Prostate gland (tissue), 2 donors: ENCODE measurements at regions not wholly inside any gene's neighbourhood (a gene's known extent, or its start where the extent isn't known, plus 50 kb on each side); places are given as distances from the start of the nearest gene placed in this dataset.

Experiments used
- POLR2AphosphoS5 ChIP-seq: sonication (generic); formaldehyde crosslinking; IDR thresholded peaks from one replicate; pipeline ENCODE4 v1.6.1; 2017; ENCODE audit warnings: antibody characterized with exemption
- TF ChIP-seq, protein P1 (sequence below), 4 experiments: fragments of 200-600 bp in 2 of 4; fragments of 450-650 bp in 2 of 4; sonication (generic) in 2 of 4; IDR thresholded peaks; 1 replicate in 3 of 4; 2 replicates in 1 of 4; pipeline ENCODE4 v1.5.1; 2016 to 2019; ENCODE audit warnings: antibody characterized with exemption in 4 of 4, mild to moderate bottlenecking in 2 of 4, moderate library complexity in 2 of 4

DNA sequence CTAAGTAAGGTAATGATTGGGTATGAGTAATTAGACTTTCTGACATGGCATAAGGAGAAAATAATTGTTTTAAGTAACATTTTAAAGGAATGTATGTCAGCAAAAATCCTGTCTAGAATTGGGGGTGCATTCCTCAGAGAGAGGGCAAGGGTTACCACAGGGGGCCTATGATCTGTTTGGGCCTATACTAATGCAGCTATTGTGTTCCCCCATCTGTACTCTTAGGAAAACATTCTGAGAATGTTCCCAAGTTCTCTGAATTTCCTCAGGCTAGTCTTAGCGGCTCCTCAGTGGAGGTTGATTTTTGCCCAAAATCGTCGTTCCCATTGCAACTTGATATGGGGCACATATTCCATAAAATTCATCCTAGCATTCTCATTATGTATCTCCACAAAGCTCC, 1216.4 kb upstream of the GBE1 start:
- TF ChIP-seq, protein P1, sequence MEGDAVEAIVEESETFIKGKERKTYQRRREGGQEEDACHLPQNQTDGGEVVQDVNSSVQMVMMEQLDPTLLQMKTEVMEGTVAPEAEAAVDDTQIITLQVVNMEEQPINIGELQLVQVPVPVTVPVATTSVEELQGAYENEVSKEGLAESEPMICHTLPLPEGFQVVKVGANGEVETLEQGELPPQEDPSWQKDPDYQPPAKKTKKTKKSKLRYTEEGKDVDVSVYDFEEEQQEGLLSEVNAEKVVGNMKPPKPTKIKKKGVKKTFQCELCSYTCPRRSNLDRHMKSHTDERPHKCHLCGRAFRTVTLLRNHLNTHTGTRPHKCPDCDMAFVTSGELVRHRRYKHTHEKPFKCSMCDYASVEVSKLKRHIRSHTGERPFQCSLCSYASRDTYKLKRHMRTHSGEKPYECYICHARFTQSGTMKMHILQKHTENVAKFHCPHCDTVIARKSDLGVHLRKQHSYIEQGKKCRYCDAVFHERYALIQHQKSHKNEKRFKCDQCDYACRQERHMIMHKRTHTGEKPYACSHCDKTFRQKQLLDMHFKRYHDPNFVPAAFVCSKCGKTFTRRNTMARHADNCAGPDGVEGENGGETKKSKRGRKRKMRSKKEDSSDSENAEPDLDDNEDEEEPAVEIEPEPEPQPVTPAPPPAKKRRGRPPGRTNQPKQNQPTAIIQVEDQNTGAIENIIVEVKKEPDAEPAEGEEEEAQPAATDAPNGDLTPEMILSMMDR (IDR thresholded peaks at IDR 0.05), result no peak
- TF ChIP-seq POLR2AphosphoS5, result no peak
